Activated naive CD4-positive, alpha-beta T cell (primary cell): ENCODE measurements at regions not wholly inside any gene's neighbourhood (a gene's known extent, or its start where the extent isn't known, plus 50 kb on each side); places are given as distances from the start of the nearest gene placed in this dataset.
"Not testable (repeated sequence)": the region's sequence is repeated elsewhere in the genome, so short reads cannot be mapped to it uniquely, and the experiment has no call there.

Source experiments
- DNase-seq, 4 experiments: peaks; one replicate each; lab custom pipeline; 2025; lab: John Stamatoyannopoulos, UW

- no peak for DNase-seq
These were observed 379.7 kb downstream of the MAT2B start for GRCh38 chr5:163885117-163885516.

DNA sequence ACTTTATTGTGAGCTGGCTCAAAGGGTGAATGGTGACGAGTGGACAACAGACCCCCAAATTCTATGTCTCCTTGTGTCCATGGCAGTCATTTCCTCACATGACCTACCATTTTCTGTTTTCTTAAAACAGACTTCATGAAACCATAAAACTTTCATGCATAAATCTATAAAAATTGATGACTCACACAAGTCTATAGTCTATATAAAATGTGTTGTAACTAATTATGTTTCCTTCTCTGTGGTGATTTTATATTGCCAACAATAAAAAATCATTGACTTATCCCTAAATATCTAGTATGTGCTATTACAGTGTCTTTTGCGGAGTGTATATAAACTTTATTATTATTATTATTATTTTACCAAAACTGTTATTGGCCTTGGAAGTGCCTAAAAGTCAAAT is 382.4 kb downstream of the MAT2B start:
- DNase-seq = no peak

DNA sequence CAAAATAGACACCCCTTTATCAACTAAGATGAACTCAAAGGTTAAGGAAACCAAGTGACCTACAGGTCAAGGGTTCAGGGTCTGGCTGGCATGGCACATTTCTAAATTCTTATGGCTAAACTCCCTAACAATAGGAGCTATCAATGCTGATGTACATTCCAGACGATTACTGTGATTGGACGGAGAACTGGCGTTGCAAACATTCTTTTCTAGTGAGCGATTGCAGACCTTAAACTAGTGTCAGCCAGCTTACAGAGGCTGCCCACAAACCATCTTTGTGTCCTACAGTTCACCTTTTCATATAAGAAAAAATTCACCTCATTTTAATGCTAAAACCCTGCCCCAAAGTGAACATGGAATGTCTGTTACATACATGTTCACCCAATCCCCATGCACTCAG is 382.9 kb downstream of the MAT2B start:
- DNase-seq = no peak

GRCh38 chr5:163889369-163889768 is 383.9 kb downstream of the MAT2B start:
- DNase-seq = no peak

DNA sequence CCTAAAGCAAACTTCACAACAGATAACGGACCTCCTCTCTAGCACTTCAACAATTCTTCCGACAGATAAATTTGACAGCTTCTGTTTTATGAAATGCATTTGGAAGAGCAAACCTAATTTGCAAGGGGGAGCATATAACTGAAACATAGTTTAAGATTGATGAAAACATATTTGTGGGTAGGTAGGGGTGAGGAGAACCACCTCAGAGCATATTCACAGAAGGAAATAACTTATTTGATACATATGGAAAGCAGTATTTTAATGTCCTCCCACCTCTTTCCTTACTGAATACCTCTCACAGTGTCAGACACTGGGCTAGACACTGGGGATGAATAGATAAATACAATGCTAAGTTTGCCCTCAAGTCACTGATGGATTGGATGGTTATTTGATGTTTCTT is 384.8 kb downstream of the MAT2B start:
- DNase-seq = no peak

- DNase-seq = no peak
These were observed 387.9 kb downstream of the MAT2B start for GRCh38 chr5:163893281-163893680.

GRCh38 chr5:163894645-163895044 is 389.2 kb downstream of the MAT2B start:
- DNase-seq = no peak

DNA sequence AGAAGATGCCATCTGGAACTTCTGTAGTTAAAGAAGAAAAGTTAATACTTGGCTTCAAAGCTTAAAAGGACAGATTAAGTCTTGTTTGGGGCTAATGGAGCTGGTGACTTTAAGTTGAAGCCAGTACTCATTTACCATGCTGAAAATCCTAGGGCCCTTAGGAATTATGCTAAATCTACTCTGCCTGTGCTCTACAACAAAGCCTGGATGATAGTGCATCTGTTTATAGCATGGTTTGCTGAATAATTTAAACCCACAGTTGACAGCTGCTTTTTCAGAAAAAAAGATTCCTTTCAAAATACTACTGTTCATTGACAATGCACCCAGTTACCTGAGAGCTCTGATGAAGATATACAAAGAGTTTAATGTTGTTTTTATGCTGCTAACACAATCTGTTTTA is 393.5 kb downstream of the MAT2B start:
- no peak for DNase-seq

- not testable (repeated sequence) for DNase-seq
These were observed 402.4 kb downstream of the MAT2B start for GRCh38 chr5:163907783-163908182.

DNA sequence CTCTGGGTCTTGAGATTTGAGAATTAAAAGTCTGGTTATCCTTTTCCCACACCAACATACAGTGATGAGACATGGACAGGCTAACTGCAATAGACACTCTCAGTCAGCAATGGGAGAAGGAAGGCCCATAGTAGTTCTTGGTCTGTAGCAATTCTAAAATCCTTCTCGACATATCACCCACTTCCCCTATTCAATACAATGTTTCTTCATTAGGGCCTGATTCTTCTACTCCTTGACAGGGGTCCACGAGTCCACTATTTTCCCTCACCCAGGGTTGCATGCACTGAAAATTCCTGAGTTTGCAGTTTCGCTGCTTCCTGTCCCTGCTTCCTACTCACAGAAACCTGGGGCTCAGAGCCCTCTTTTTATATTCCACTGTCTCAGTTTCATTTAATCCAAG is 402.8 kb downstream of the MAT2B start:
- no peak for DNase-seq

GRCh38 chr5:163910226-163910625 is 404.8 kb downstream of the MAT2B start:
- no peak for DNase-seq

DNA sequence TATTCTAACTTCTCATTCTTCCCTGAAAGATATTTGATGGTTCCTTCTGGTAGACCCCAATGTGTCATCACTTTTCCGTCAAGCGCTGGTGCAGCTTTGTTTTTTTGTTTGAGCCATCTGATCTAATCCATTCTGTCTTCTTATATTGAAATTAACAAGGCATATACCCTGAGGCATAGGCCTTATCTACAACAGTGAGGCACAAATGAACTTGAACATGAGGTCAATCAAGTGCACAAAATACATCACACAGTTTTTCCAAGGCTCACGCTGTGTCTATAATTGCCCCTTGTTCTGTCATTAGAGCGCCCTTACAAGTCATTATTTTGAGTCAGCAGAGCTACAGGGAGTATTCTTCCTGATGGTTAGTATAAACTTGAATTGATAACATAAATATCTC is 406.6 kb downstream of the MAT2B start:
- no peak for DNase-seq

DNA sequence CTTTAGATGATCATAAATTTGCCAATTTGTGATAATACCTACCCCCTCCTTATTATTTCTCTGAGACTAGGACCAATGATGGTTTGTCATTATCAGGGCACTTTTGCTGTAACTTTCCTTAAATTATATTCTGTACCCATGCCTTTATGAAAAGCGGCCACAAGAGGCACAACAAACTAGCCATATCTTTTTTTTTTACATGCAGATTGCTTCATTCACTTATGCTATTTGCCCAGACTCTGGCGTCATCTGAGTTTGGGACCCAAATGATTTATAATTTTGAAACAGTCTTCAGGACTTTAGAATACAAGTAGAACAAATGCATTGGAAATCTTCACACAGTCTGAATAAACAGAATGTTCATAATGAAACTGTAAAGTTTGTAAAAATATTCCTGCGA is 408.1 kb downstream of the MAT2B start:
- DNase-seq = no peak

DNA sequence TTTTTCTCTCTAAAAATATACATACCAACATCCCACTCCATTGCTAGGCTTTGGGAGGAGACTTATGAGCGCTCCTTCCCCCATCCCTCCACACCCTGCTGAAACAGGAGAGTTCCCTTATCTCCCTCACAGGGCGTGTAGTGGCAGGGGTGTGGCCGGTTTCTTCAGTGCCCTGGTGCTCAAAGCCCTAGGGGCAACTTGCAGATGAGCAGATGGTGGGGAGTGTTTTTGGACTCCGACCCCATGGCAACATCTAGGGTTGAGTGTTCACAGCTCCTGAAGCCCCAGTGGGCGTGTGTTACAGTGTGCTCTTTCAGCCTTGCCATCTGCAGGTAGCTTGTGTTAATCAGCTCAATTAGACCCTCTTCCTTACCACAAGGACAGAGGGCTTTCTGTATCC is 409.5 kb downstream of the MAT2B start:
- no peak for DNase-seq

DNA sequence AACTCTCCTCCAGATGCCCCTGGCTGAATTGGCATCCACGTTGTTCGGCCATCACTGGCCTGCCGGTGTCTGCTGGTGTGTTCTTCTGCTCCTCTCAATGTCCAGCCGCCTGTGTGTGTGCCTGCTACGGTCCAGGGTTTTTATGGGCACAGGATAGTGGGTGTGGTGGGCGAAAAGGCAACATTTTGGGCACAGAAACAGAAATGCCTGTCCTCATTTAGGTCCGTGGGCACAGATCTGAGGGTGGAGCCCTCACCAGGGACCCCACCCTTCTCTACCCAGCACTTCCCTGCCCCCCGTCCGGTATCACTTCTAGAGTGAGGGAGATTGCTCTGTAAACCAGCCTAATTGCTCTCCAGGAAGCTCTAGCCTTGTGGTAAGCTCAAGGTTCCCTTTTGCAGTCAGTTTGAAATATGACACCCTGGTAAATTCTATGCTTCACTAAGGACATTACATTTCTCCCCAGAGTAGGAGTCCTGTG is 410.1 kb downstream of the MAT2B start:
- no peak for DNase-seq

GRCh38 chr5:163916376-163916775 is 411.0 kb downstream of the MAT2B start:
- no peak for DNase-seq

GRCh38 chr5:163916861-163917260 is 411.4 kb downstream of the MAT2B start:
- no peak for DNase-seq

DNA sequence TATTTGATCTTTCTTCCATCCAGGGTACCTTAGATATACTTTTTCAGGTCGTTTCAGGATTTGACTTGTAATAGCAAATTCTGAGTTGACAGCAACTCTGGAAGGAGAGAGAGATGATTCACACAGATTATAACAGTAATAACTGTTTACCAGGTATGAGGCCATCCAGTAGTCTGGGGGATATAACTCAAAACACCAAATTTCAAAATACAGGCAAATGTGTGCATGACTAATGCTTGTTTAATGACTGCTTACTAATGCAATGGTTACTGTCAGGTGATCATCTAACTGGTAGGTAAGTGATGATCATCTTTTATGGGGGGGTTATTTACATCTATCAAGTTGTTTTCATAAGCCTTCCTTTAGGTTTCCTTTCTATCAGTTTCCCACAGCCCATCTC is 412.3 kb downstream of the MAT2B start:
- DNase-seq = no peak

DNA sequence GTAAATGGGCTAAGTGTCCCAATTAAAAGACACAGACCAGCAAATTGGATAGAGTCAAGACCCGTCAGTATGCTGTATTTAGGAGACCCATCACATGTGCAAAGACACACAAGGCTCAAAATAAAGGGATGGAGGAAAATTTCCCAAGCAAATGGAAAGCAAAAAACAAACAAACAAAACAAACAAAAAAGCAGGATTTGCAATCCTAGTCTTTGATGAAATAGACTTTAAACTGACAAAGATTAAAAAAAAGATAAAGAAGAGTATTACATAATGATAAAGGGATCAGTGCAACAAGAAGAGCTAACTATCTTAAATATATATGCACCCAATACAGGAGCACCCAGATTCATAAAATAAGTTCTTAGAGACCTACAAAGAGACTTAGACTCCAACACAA is 429.6 kb downstream of the MAT2B start:
- DNase-seq = not testable (repeated sequence)

- DNase-seq = no peak
These were observed 433.2 kb downstream of the MAT2B start for GRCh38 chr5:163938595-163938994.

DNA sequence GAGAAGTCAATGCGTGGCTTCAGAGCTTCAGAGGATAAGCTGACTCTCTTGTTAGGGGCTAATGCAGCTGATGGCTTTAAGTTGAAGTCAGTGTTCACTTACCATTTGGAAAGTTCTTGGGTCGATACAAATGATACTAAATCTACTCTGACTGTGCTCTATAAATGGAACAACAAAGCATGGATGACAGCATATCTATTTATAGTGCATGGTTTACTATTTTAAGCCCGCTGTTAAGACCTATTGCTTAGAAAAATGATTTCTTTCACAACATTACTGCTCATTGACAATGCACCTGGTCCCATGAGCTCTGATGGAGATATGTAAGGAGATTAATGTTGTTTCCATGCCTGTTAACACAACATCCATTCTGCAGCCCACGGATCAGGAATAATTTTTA is 435.7 kb downstream of the MAT2B start:
- no peak for DNase-seq

- no peak for DNase-seq
These were observed 438.1 kb downstream of the MAT2B start for GRCh38 chr5:163943546-163943945.

GRCh38 chr5:163944738-163945137 is 439.3 kb downstream of the MAT2B start:
- DNase-seq = no peak

DNA sequence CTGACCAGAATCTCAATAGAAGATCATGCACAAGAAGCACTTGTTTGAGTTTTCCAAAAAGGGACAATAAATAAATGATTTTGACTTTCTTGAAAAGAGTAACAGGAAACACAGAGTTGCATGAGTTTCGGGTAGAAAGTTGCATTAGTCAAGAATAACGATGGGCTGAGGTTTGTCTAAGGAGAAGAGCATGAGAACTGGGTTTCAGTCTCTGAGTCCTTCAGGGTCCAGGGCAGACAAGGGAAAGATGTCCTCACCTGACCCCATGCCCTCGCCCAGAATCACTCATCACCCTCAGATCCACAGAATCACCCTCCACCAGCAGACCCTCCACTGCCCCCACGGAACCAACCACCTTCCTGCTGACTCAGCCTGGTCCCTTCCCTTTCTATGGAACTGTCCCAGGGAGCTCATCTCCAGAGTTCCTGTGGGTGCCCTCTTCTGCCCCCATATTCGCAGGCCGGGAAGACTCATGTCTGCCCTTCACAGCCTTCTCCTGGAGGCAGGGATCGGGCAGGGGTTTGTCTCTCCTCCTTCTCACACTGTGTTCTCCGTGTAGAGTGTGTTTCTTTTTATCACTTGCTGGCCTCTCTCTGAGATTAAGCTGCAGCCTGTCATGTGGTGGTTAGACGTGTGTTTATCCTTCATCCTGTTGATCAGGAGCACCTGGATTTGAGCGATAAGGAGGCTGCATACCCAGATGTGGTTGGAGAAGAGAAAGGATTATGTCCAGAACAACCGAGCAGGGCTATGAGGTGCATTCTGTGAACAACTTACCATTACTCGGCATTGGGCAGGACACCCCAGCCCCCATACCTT is 442.6 kb downstream of the MAT2B start:
- no peak for DNase-seq
